Suprapubic skin (tissue), 4 donors: ENCODE measurements at regions not wholly inside any gene's neighbourhood (a gene's known extent, or its start where the extent isn't known, plus 50 kb on each side); places are given as distances from the start of the nearest gene placed in this dataset.

Source experiments
- EP300 ChIP-seq: sonication (generic); formaldehyde crosslinking; IDR thresholded peaks from one replicate; pipeline ENCODE4 v1.6.1; 2017; ENCODE audit warnings: antibody characterized with exemption
- POLR2A ChIP-seq, 2 donors: fragments of 450-650 bp; IDR thresholded peaks; one replicate each; pipeline ENCODE4 v1.6.1; 2017; ENCODE audit warnings: antibody characterized with exemption in 2 of 2, mild to moderate bottlenecking in 2 of 2, moderate library complexity in 2 of 2
- POLR2AphosphoS5 ChIP-seq, 3 donors: sonication (generic); formaldehyde crosslinking; IDR thresholded peaks; one replicate each; pipeline ENCODE4 v1.6.1; 2017; ENCODE audit warnings: antibody characterized with exemption in 3 of 3
- TF ChIP-seq, protein P1 (sequence below), 2 donors: fragments of 200-600 bp in 1 of 2; fragments of 450-650 bp in 1 of 2; sonication (generic) in 1 of 2; IDR thresholded peaks; one replicate each; pipeline ENCODE4 v1.5.1; 2016 to 2019; ENCODE audit warnings: antibody characterized with exemption in 2 of 2, mild to moderate bottlenecking in 1 of 2, moderate library complexity in 1 of 2

DNA sequence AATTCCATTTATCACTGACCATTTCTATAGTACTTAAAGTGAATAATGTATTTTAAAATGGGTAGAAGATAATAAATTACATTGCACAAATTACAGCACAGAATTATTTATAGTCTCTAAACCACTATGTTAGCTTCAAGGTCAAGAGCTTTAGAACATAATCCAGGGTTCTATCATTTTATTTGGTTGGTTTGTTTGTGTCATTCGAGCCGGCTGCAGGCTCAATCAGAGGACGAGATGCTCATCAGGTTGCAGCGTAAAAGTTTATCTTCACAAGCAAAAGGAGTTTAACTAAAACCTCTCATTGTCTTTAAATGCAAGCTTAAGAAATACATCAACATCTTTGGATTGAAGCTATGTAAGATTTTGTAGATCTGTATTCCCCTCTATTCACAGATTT lies 523.8 kb downstream of the EFNA5 start:
- TF ChIP-seq, protein P1, sequence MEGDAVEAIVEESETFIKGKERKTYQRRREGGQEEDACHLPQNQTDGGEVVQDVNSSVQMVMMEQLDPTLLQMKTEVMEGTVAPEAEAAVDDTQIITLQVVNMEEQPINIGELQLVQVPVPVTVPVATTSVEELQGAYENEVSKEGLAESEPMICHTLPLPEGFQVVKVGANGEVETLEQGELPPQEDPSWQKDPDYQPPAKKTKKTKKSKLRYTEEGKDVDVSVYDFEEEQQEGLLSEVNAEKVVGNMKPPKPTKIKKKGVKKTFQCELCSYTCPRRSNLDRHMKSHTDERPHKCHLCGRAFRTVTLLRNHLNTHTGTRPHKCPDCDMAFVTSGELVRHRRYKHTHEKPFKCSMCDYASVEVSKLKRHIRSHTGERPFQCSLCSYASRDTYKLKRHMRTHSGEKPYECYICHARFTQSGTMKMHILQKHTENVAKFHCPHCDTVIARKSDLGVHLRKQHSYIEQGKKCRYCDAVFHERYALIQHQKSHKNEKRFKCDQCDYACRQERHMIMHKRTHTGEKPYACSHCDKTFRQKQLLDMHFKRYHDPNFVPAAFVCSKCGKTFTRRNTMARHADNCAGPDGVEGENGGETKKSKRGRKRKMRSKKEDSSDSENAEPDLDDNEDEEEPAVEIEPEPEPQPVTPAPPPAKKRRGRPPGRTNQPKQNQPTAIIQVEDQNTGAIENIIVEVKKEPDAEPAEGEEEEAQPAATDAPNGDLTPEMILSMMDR (IDR thresholded peaks at IDR 0.05): no peak
- TF ChIP-seq EP300: no peak
- TF ChIP-seq POLR2A (IDR thresholded peaks at IDR 0.05): no peak
- TF ChIP-seq POLR2AphosphoS5 (IDR thresholded peaks at IDR 0.05): no peak
